Natural killer cell treated with Interleukin-12 subunit alpha and Interleukin-12 subunit beta and Interleukin-15 and Interleukin-18, amount 100 ng/mL, for 72 hours (primary cell): ENCODE measurements at regions not wholly inside any gene's neighbourhood (a gene's known extent, or its start where the extent isn't known, plus 50 kb on each side); places are given as distances from the start of the nearest gene placed in this dataset.

Experiments
- ATAC-seq, 2 donors: fragments of 150-1000 bp; cut with Tn5 transposase in 1 of 2; sonication (Bioruptor Pico), chemical (Tn5 transposase) in 1 of 2; 2 replicates each; pipeline ENCODE4 v1.10.0; 2021
- DNase-seq: peaks from one replicate; pipeline ENCODE4 v3.0.0; 2022; ENCODE audit warnings: low spot score
- H3K27ac Mint-ChIP-seq, 2 donors: 1 replicate in 1 of 2; 2 replicates in 1 of 2; pipeline ENCODE4 v1.8.0; 2022; ENCODE audit warnings: mixed read lengths in 2 of 2, mild to moderate bottlenecking in 1 of 2, moderate library complexity in 1 of 2
- H3K27me3 Mint-ChIP-seq, 2 donors: 1 replicate in 1 of 2; 2 replicates in 1 of 2; pipeline ENCODE4 v1.8.0; 2022; ENCODE audit warnings: mixed read lengths in 2 of 2
- H3K36me3 Mint-ChIP-seq: one replicate; pipeline ENCODE4 v1.8.0; 2022; ENCODE audit warnings: mixed read lengths
- H3K4me1 Mint-ChIP-seq, 2 donors: 1 replicate in 1 of 2; 2 replicates in 1 of 2; pipeline ENCODE4 v1.8.0; 2022; ENCODE audit warnings: low read depth in 2 of 2, mixed read lengths in 2 of 2, mild to moderate bottlenecking in 1 of 2
- H3K4me3 Mint-ChIP-seq: one replicate; pipeline ENCODE4 v1.8.0; 2022; ENCODE audit warnings: mixed read lengths
- H3K9me3 Mint-ChIP-seq: 2 replicates; pipeline ENCODE4 v1.8.0; 2022; ENCODE audit warnings: mixed read lengths

DNA sequence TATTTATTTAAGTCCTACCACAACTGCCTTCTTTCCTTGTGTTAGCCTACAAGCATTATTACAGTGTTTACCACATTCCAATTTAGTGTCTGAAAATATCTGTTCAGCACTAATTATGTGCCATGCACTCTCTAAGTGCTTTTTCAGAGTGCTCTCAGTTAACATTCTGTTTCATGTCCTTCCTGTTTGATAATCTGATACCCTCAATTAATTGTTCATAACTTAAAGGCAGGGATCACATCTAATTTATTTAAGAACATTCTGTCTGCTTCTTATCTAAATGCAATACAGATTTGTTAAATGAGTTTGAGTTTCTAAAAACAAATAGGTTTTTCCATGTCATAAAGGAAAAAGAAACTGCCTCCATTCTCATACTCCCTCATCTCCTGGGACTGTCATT, 649.6 kb upstream of the ATXN8OS start:
- H3K4me3 Mint-ChIP-seq = no peak overlapping the region
- H3K9me3 Mint-ChIP-seq = peaks cover 9% of the 10 kb centered on the region
- no peaks in the 10 kb centered on the region for H3K27me3 Mint-ChIP-seq
- ATAC-seq (no peak), DNase-seq (no peak)
- peaks cover 4% of the 10 kb centered on the region for H3K36me3 Mint-ChIP-seq
- no peaks in the 10 kb centered on the region for H3K4me1 Mint-ChIP-seq
- H3K27ac Mint-ChIP-seq = no peak overlapping the region

- Mint-ChIP-seq H3K4me3 (no peak overlapping the region), H3K9me3 (peaks cover 9% of the 10 kb centered on the region), H3K36me3 (peaks cover 4% of the 10 kb centered on the region), H3K4me1 (no peaks in the 10 kb centered on the region), H3K27ac (no peak overlapping the region), H3K27me3 (no peaks in the 10 kb centered on the region)
- no peak for ATAC-seq
- DNase-seq = no peak
Measured at GRCh38 chr13:69450245-69450644, 657.4 kb upstream of the ATXN8OS start.

GRCh38 chr13:69425235-69425634, 682.4 kb upstream of the ATXN8OS start:
- Mint-ChIP-seq H3K4me1 (no peaks in the 10 kb centered on the region), H3K4me3 (no peak overlapping the region), H3K27ac (no peak overlapping the region), H3K36me3 (peaks cover 31% of the 10 kb centered on the region), H3K9me3 (peaks cover 33% of the 10 kb centered on the region), H3K27me3 (no peaks in the 10 kb centered on the region)
- ATAC-seq (no peak), DNase-seq (no peak)

GRCh38 chr13:69423844-69424243, 683.8 kb upstream of the ATXN8OS start:
- ATAC-seq (no peak), DNase-seq (no peak)
- H3K4me1 Mint-ChIP-seq = no peaks in the 10 kb centered on the region
- H3K36me3 Mint-ChIP-seq = peaks cover 27% of the 10 kb centered on the region
- no peak overlapping the region for H3K4me3 Mint-ChIP-seq
- no peaks in the 10 kb centered on the region for H3K27me3 Mint-ChIP-seq
- no peak overlapping the region for H3K27ac Mint-ChIP-seq
- H3K9me3 Mint-ChIP-seq = peaks cover 31% of the 10 kb centered on the region

- Mint-ChIP-seq H3K4me3 (no peak overlapping the region), H3K27me3 (no peaks in the 10 kb centered on the region), H3K4me1 (no peaks in the 10 kb centered on the region), H3K27ac (no peak overlapping the region), H3K9me3 (peaks cover 11% of the 10 kb centered on the region), H3K36me3 (peaks cover 6% of the 10 kb centered on the region)
- ATAC-seq (no peak), DNase-seq (no peak)
Measured at GRCh38 chr13:69418319-69418718, 689.3 kb upstream of the ATXN8OS start.

GRCh38 chr13:69410761-69411160, 696.9 kb upstream of the ATXN8OS start:
- H3K27me3 Mint-ChIP-seq = no peaks in the 10 kb centered on the region
- H3K9me3 Mint-ChIP-seq = peaks cover 18% of the 10 kb centered on the region
- H3K27ac Mint-ChIP-seq = no peak overlapping the region
- DNase-seq (no peak), ATAC-seq (no peak)
- H3K36me3 Mint-ChIP-seq = no peaks in the 10 kb centered on the region
- H3K4me3 Mint-ChIP-seq = no peak overlapping the region
- H3K4me1 Mint-ChIP-seq = no peaks in the 10 kb centered on the region

- ATAC-seq (no peak), DNase-seq (no peak)
- no peak overlapping the region for H3K27ac Mint-ChIP-seq
- H3K4me1 Mint-ChIP-seq = no peaks in the 10 kb centered on the region
- H3K36me3 Mint-ChIP-seq = no peaks in the 10 kb centered on the region
- no peaks in the 10 kb centered on the region for H3K27me3 Mint-ChIP-seq
- peaks cover 25% of the 10 kb centered on the region for H3K9me3 Mint-ChIP-seq
- no peak overlapping the region for H3K4me3 Mint-ChIP-seq
Measured at GRCh38 chr13:69391756-69392155, 715.9 kb upstream of the ATXN8OS start.

GRCh38 chr13:69389899-69390298, 717.7 kb upstream of the ATXN8OS start:
- H3K4me3 Mint-ChIP-seq = no peak overlapping the region
- no peaks in the 10 kb centered on the region for H3K36me3 Mint-ChIP-seq
- ATAC-seq = peak in 1 of 2 donors; percentile 61
- H3K27me3 Mint-ChIP-seq = no peaks in the 10 kb centered on the region
- no peak for DNase-seq
- H3K27ac Mint-ChIP-seq = no peak overlapping the region
- no peaks in the 10 kb centered on the region for H3K4me1 Mint-ChIP-seq
- H3K9me3 Mint-ChIP-seq = peaks cover 21% of the 10 kb centered on the region

DNA sequence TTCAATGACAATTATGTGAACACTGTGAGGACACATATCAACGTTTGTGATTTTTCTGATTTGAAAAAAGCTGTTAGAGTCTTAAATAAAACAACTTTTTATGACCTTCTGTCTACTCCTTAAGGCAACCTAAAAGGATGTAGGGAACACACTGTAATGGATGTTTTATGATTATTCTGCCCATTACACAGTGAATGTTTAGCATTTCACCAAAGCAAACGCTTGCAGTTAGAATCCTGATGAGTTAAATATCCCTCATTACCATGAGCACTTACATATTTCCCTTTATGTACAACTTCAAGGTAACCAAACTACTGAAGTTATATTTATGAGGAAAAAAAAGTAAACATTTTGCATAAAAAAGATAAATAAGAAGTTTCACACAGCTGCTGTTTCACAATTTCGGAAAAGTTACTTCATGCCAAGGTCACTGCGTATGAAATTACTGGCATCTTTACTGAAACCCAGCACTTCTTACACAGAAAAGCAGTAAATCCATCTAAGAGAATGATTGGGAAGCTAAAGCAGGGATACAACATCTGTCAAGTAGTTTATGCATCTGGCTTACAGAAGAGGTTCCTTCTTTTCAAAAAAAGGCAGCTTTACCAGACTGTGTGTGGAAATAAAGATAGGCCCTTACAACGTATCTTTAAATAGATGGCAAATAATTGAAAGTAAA, 733.7 kb upstream of the ATXN8OS start:
- H3K9me3 Mint-ChIP-seq = peaks cover 15% of the 10 kb centered on the region
- DNase-seq (no peak), ATAC-seq (no peak)
- no peaks in the 10 kb centered on the region for H3K27me3 Mint-ChIP-seq
- no peak overlapping the region for H3K27ac Mint-ChIP-seq
- peaks cover 4% of the 10 kb centered on the region for H3K36me3 Mint-ChIP-seq
- H3K4me1 Mint-ChIP-seq = no peaks in the 10 kb centered on the region
- H3K4me3 Mint-ChIP-seq = no peak overlapping the region

GRCh38 chr13:69363360-69363759, 744.3 kb upstream of the ATXN8OS start:
- peaks cover 21% of the 10 kb centered on the region for H3K9me3 Mint-ChIP-seq
- H3K27ac Mint-ChIP-seq = no peak overlapping the region
- no peak overlapping the region for H3K4me3 Mint-ChIP-seq
- peaks cover 6% of the 10 kb centered on the region for H3K36me3 Mint-ChIP-seq
- DNase-seq (no peak), ATAC-seq (no peak)
- H3K4me1 Mint-ChIP-seq = no peaks in the 10 kb centered on the region
- no peaks in the 10 kb centered on the region for H3K27me3 Mint-ChIP-seq

- peaks cover 23% of the 10 kb centered on the region for H3K9me3 Mint-ChIP-seq
- DNase-seq (no peak), ATAC-seq (no peak)
- no peaks in the 10 kb centered on the region for H3K4me1 Mint-ChIP-seq
- no peaks in the 10 kb centered on the region for H3K27me3 Mint-ChIP-seq
- peaks cover 6% of the 10 kb centered on the region for H3K36me3 Mint-ChIP-seq
- no peak overlapping the region for H3K4me3 Mint-ChIP-seq
- no peak overlapping the region for H3K27ac Mint-ChIP-seq
Measured at GRCh38 chr13:69331245-69331644, 776.4 kb upstream of the ATXN8OS start.

- no peaks in the 10 kb centered on the region for H3K4me1 Mint-ChIP-seq
- ATAC-seq (no peak), DNase-seq (no peak)
- no peak overlapping the region for H3K27ac Mint-ChIP-seq
- no peaks in the 10 kb centered on the region for H3K27me3 Mint-ChIP-seq
- no peaks in the 10 kb centered on the region for H3K36me3 Mint-ChIP-seq
- peaks cover 9% of the 10 kb centered on the region for H3K9me3 Mint-ChIP-seq
- H3K4me3 Mint-ChIP-seq = no peak overlapping the region
Measured at GRCh38 chr13:69324090-69324886, 783.3 kb upstream of the ATXN8OS start.

- no peak for DNase-seq
- Mint-ChIP-seq H3K27me3 (no peaks in the 10 kb centered on the region), H3K4me1 (no peaks in the 10 kb centered on the region), H3K36me3 (no peaks in the 10 kb centered on the region), H3K9me3 (peaks cover 10% of the 10 kb centered on the region), H3K4me3 (no peak overlapping the region), H3K27ac (no peak overlapping the region)
- no peak for ATAC-seq
Measured at GRCh38 chr13:69319656-69320055, 788.0 kb upstream of the ATXN8OS start.

- Mint-ChIP-seq H3K4me1 (no peaks in the 10 kb centered on the region), H3K4me3 (no peak overlapping the region), H3K27me3 (no peaks in the 10 kb centered on the region), H3K9me3 (peaks cover 13% of the 10 kb centered on the region), H3K27ac (no peak overlapping the region), H3K36me3 (peaks cover 6% of the 10 kb centered on the region)
- DNase-seq (no peak), ATAC-seq (no peak)
Measured at GRCh38 chr13:69315039-69315438, 792.6 kb upstream of the ATXN8OS start.
